K562 (cell line): ENCODE measurements at regions not wholly inside any gene's neighbourhood (a gene's known extent, or its start where the extent isn't known, plus 50 kb on each side); places are given as distances from the start of the nearest gene placed in this dataset.

Experiments used
- CTCF ChIP-seq, 3 experiments: IDR thresholded peaks in 2 of 3; conservative IDR thresholded peaks in 1 of 3; 2 replicates each; pipeline ENCODE4 v1.5.1; 2011 to 2012; ENCODE audit warnings: low read length in 3 of 3, mild to moderate bottlenecking in 3 of 3, control low read depth in 2 of 3, improper control_type of control experiment in 1 of 3, inconsistent platforms in 1 of 3, low read depth in 1 of 3, mixed read lengths in 1 of 3, moderate library complexity in 1 of 3; ENCODE audit not compliant: insufficient read depth in 2 of 3
- NFIC ChIP-seq: fragments of 450-650 bp; IDR thresholded peaks from 2 replicates; pipeline ENCODE4 v1.6.1; 2017; ENCODE audit warnings: mild to moderate bottlenecking, inconsistent platforms
- NFYB ChIP-seq: IDR thresholded peaks from 2 replicates; pipeline ENCODE4 v1.6.1; 2011; ENCODE audit warnings: mild to moderate bottlenecking, moderate library complexity; ENCODE audit not compliant: insufficient read length; ENCODE audit errors: extremely low read depth
- TEAD4 ChIP-seq, 2 experiments: sonication (generic) in 1 of 2; formaldehyde crosslinking in 1 of 2; IDR thresholded peaks; 2 replicates each; pipeline versions ENCODE4 v1.6.1 to v1.8.0; 2012 to 2022; ENCODE audit warnings: borderline replicate concordance in 1 of 2, inconsistent platforms in 1 of 2, low read length in 1 of 2, mild to moderate bottlenecking in 1 of 2, missing genetic modification reagents in 1 of 2
- ZMIZ1 ChIP-seq, 2 experiments: fragments of 150-350 bp in 1 of 2; IDR thresholded peaks; 2 replicates each; pipeline ENCODE4 v1.6.1; 2012 to 2016; ENCODE audit warnings: low read depth in 2 of 2, low read length in 2 of 2, mild to moderate bottlenecking in 1 of 2, moderate library complexity in 1 of 2
- ZNF197 ChIP-seq: fragments of 200-800 bp; sonication (Bioruptor generic); IDR thresholded peaks from 2 replicates; pipeline ENCODE4 v1.6.1; 2016; ENCODE audit warnings: low read depth, missing genetic modification characterization, missing compliant biosample characterization
- ZNF561 ChIP-seq: fragments of 450-650 bp; formaldehyde crosslinking; conservative IDR thresholded peaks from 2 replicates; pipeline ENCODE4 v1.4.0; 2020; ENCODE audit warnings: mild to moderate bottlenecking, moderate library complexity
- TF ChIP-seq, protein P1 (sequence below): sonication (generic); formaldehyde crosslinking; IDR thresholded peaks from 2 replicates; pipeline ENCODE4 v1.8.1; 2023; ENCODE audit warnings: mild to moderate bottlenecking, missing genetic modification reagents

GRCh38 chr22:49476800-49477400 lies 350.8 kb downstream of the BRD1 start:
- no peak for TF ChIP-seq ZMIZ1 (IDR thresholded peaks at IDR 0.05; ENCODE audit: low read depth in 2 of 2, low read length in 2 of 2)
- TF ChIP-seq ZNF561 (CRISPR knock-in tag), result no peak
- no peak for TF ChIP-seq CTCF (IDR thresholded peaks at IDR 0.05 in 2 of 3, conservative IDR thresholded peaks at IDR 0.05 in 1 of 3; ENCODE audit: insufficient read depth in 2 of 3, low read depth in 1 of 3, low read length in 3 of 3)
- TF ChIP-seq NFIC, result no peak
- TF ChIP-seq ZNF197 (CRISPR knock-in tag), result no peak
- no peak for TF ChIP-seq TEAD4 (IDR thresholded peaks at IDR 0.05; ENCODE audit: low read length)
- no peak for TF ChIP-seq TEAD4 (CRISPR knock-in tag; IDR thresholded peaks at IDR 0.05; ENCODE audit: borderline replicate concordance)
- TF ChIP-seq, protein P1, sequence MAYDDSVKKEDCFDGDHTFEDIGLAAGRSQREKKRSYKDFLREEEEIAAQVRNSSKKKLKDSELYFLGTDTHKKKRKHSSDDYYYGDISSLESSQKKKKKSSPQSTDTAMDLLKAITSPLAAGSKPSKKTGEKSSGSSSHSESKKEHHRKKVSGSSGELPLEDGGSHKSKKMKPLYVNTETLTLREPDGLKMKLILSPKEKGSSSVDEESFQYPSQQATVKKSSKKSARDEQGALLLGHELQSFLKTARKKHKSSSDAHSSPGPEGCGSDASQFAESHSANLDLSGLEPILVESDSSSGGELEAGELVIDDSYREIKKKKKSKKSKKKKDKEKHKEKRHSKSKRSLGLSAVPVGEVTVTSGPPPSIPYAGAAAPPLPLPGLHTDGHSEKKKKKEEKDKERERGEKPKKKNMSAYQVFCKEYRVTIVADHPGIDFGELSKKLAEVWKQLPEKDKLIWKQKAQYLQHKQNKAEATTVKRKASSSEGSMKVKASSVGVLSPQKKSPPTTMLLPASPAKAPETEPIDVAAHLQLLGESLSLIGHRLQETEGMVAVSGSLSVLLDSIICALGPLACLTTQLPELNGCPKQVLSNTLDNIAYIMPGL (CRISPR knock-in tag), result no peak
- no peak for TF ChIP-seq NFYB
